ENCODE measurements at regions not wholly inside any gene's neighbourhood (a gene's known extent, or its start where the extent isn't known, plus 50 kb on each side); places are given as distances from the start of the nearest gene placed in this dataset.
A peak's percentile ranks its signal among the peaks of the same experiment; 100 is the strongest.

DNA sequence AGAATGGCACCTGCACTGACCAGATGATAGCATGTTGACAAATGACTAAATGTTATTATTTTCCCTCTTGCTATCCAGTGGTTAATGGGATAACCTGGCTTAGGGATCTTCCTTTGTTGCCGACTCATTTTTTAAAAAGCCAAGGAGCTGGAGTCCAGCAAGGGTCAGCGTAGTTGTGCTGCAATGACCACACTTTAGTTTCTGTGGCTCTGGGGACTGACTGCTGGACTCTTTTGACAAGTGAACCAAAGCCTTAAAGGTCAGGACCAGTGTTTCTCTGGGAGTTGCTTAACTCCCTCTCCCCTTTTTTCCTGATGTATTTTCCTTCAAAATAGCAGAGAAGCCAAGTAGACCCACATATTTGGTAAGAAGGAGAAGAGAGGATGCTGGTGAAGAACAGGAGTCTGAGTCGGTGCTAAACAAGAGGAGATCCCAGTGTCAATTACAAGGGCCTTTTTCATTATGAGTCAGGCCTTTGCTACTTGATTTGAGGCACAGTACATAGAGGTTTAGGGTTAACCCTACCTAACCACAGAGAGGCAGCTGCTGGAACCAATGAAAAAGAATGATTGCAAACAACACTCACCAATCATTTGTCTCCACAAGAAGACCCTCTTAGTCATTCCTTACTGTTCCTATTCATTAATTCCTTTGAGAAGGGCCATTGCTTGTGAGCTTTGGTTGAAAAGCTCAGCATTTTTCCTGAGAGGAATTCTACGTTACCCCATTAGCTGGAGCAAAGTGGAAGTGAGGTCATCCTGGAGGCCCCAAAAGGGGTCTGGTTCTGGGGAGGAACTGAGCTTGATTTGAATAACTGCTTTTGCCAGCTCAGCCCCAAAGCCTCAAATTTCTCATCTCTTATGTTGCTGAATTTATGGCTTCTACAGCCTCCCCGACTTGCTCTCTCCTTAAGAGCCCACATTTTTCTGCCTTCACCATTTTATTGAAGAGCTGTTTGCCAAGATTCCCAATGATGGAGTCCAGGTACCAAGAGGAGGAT lies 137.6 kb upstream of the HNMT start:
- DNase-seq: no peak

DNA sequence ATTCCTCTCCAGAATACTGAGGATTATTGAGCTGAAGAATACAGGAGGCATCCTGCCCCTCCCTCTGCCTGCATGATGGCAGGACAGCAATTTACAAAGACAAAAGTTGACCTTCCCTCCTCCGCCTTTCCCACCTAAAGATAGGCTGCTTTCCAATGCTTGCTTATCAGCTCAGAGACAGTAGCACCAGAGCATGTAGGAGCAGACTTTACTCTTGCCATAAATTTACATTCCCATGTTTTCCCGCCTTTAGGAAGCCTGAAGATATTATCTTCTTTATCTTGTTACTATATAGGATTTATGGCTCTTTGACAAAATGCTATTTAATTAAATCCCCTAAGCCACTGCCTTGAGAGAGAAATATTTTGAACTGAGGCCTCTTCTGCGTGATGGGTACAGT lies 135.6 kb upstream of the HNMT start:
- DNase-seq: no peak

GRCh38 chr2:137829251-137829650 lies 135.0 kb upstream of the HNMT start:
- DNase-seq: no peak

DNA sequence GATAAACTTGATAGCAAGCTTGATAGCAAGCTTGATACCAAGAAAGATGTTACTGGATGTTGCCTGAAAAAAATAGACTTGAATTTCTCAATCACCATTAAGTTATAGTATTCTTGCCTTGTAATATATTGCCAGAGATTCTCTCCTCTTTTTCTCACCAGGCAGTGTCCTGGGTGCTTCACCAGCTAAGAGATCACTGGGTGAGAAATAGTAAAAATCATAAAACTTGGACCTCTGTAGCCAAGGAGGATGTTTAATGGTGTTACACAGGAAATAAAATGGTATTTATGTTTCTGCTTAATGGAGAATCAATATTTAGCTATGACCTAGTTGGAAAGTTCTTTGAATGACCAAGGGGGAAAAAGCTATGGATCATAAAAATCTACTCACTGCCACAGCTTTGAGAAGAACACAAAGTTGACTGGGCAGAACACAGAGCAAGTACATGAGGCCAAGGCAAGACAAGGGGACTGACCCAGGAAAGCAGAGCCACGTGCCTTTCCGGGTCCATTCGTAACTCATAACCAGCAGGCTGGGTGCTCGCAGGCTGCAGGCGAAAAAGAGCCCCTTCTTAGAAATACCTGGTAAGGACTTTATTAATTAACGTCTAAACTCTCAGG lies 129.4 kb upstream of the HNMT start:
- no peak for DNase-seq

GRCh38 chr2:137836671-137837070 lies 127.6 kb upstream of the HNMT start:
- DNase-seq: no peak

DNA sequence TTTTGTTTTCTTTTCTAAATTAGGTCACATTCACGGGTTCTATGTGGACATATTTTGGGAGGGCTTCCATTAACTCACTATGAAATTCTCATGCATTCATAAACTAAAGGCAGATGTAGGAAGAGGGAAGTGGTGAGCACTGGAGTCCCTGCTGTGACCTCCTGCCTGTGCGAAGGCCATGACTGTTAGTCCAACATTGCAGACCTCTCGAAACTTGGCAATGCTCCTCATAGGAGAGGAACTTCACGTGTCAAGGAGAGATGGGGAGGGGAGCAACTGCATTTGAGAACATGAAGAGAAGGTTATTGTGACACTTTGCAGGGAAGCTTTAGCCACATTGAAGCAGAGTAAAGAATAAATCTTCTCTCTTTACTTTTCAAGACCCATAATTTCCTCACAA lies 126.4 kb upstream of the HNMT start:
- DNase-seq: peak; percentile 16

- DNase-seq: peak; percentile 40
Measured at GRCh38 chr2:137838255-137839092, 125.8 kb upstream of the HNMT start.

DNA sequence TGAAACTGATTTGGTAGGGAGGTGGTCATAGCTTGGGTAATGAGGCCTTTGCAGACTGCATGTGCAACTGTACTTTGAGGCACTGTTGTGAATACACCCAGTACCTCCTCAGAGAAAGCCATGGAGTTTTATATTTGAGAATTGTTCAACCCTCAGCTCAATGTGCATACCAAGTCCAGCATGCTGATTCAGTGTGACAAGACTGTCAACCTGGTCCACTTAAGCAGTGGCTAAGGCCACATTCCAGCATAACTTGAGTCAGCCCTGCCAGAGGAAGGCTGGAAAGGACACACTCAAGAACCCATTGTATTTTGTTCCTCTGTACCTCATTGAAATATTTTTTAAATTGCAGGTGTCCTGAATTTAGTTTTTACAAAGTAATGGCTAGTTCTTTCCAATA lies 121.8 kb upstream of the HNMT start:
- DNase-seq: no peak

DNA sequence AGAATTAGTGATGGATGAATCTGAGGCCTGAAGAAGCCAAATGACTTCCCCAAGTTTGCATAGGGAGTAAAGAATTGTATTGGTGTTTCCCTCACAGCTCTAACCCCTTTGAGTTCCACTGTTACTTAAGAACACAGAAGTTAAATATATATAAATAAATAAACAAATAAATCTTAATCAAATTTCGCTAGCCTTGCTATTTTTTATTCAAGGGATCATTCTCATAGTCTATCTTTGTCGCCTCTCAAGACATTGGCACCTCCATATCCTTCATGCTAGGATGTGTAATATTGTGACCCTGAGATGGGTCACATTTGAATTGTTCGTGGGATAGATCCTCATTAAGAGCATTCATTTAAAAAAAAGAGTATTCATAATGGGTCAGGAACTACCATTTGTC lies 121.3 kb upstream of the HNMT start:
- DNase-seq: no peak

GRCh38 chr2:137845422-137845821 lies 118.9 kb upstream of the HNMT start:
- DNase-seq: no peak

DNA sequence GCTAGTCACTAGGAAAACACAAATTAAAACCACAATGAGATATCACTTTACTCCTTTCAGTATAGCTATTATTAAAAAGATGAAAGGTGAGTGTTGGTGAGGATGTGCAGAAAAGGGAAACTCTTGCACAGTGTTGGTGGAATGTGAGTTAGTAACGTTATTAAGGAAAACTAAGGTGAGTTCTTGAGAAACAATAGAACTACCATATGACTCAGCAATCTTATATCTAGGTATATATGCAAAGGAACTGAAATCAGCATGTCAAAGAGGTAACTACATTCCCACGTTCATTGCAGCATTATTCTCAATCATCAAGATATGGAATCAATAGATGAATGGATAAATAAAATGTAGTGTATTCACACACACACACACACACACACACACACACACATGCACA lies 117.3 kb upstream of the HNMT start:
- DNase-seq: no peak

DNA sequence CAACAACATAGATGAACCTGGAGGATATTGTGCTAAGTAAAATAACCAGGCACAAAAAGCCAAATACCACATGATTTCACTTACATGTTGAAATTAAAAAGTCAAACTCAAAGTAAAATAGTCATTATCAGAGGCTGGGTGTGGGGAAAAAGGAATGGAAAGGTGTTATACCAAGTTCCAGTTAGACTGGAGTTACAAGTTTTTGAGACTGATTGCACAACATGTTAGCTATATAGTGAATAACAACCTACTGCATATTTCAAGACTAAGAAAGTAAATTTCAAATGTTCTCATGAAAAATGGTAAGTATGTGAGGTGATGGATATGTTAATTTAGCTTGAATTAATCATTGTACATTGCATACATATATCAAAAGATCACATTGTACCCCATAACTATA lies 116.8 kb upstream of the HNMT start:
- DNase-seq: no peak

GRCh38 chr2:137857881-137858280 lies 106.4 kb upstream of the HNMT start:
- DNase-seq: no peak

DNA sequence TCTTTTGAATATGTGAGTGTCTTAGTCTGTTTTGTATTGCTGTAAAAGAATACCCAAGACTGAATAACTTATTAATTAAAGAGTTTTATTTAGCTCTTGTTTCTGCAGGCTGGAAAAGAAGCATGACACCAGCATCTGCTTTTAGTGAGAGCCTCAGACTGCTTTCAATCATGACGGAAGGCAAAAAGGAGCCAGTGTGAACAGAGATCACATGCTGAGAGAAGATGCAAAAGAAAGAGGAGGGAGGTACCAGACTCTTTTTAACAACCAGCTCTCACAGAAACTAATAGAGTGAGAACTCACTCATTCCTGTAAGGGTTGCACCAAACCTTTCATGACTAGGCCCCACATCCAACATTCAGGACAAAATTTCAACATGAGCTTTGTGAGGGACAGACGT lies 101.6 kb upstream of the HNMT start:
- no peak for DNase-seq

- DNase-seq: peak; percentile 38
Measured at GRCh38 chr2:137865954-137866540, 98.2 kb upstream of the HNMT start.

- DNase-seq: no peak
Measured at GRCh38 chr2:137870682-137871081, 93.6 kb upstream of the HNMT start.

DNA sequence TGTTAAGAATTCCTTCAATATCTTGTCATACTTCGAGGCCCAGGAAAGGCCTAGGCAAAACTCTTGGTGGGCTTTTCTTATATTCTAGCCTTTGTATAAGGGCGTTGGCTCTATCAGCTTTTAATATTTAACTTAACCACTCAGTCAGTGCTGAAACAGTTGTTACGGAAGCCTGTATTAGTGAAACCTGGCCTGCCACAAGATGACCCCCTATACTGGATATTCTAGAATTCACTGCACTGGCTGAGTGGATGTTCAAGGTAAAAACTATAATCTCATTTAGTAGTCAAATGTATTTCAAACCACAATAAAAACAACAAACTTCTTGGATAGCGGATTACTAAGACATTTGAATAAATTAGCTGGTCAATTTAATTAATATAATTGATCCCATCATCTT lies 91.7 kb upstream of the HNMT start:
- DNase-seq: no peak

- no peak for DNase-seq
Measured at GRCh38 chr2:137873536-137874244, 90.6 kb upstream of the HNMT start.

- no peak for DNase-seq
Measured at GRCh38 chr2:137879121-137879520, 85.2 kb upstream of the HNMT start.

DNA sequence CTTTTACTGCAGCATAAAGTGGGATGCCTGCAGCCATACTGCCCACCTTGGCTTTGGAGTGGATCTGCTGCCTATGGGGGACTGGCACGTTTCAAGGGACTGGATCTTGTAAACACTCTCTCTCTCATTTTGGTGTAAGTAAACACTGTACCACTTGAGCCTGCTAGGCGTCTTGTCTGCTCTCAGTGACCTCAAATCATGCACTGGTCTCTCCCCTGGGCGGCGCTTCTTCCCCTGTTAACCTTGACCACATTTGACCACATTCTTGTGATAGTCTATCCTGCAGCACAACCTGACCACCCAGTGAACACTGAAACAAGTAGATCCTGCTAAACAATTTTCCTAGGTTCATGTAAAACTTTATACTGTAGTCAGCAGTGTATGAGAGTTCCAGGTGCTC lies 82.6 kb upstream of the HNMT start:
- DNase-seq: no peak

- DNase-seq: no peak
Measured at GRCh38 chr2:137886083-137886831, 78.0 kb upstream of the HNMT start.
